Activated T-cell treated with anti-CD3 and anti-CD28 coated beads, Interleukin-2, amount 50 U/mL, for 24 hours (primary cell): ENCODE measurements at regions not wholly inside any gene's neighbourhood (a gene's known extent, or its start where the extent isn't known, plus 50 kb on each side); places are given as distances from the start of the nearest gene placed in this dataset.

Experiments used
- DNase-seq: peaks from one replicate; pipeline ENCODE4 v3.0.0-alpha.2; 2020
- H3K27ac Mint-ChIP-seq: 2 replicates; pipeline ENCODE4 v1.8.0; 2020; ENCODE audit warnings: mild to moderate bottlenecking, mixed read lengths
- H3K27me3 Mint-ChIP-seq: 2 replicates; pipeline ENCODE4 v1.8.0; 2020; ENCODE audit warnings: mixed read lengths
- H3K36me3 Mint-ChIP-seq: 2 replicates; pipeline ENCODE4 v1.8.0; 2020; ENCODE audit warnings: low read depth, mixed read lengths
- H3K4me1 Mint-ChIP-seq: 2 replicates; pipeline ENCODE4 v1.8.0; 2020; ENCODE audit warnings: low read depth, mixed read lengths
- H3K4me3 Mint-ChIP-seq: 2 replicates; pipeline ENCODE4 v1.8.0; 2020; ENCODE audit warnings: mild to moderate bottlenecking, moderate library complexity, mixed read lengths
- H3K9me3 Mint-ChIP-seq: 2 replicates; pipeline ENCODE4 v1.8.0; 2020; ENCODE audit warnings: mixed read lengths

DNA sequence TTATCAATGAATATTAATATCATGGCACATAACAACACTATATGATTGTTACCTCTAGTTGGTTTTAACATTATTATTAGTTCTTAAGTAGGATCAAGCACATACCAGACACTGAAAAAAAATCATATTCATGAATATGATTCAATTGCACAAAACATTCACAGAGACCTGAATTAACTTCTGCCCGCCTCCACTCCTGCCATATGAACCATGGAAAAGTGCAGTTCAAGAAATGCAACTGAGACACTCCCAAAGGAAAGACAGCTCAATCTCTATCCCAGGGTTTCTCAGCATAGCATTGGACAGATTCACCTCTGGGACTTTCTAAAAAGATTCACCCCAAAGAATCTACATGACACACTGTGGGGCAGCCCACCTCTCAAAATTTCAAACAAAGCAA, 103.5 kb upstream of the KCNIP4 start:
- no peak overlapping the region for H3K4me3 Mint-ChIP-seq
- no peaks in the 10 kb centered on the region for H3K36me3 Mint-ChIP-seq
- H3K4me1 Mint-ChIP-seq = no peaks in the 10 kb centered on the region
- H3K27ac Mint-ChIP-seq = no peak overlapping the region
- peaks cover 14% of the 10 kb centered on the region for H3K9me3 Mint-ChIP-seq
- DNase-seq = no peak
- H3K27me3 Mint-ChIP-seq = no peaks in the 10 kb centered on the region

GRCh38 chr4:22048323-22048722, 99.8 kb upstream of the KCNIP4 start:
- Mint-ChIP-seq H3K9me3 (peaks cover 10% of the 10 kb centered on the region), H3K36me3 (no peaks in the 10 kb centered on the region), H3K27ac (no peak overlapping the region), H3K4me3 (no peak overlapping the region), H3K27me3 (no peaks in the 10 kb centered on the region), H3K4me1 (no peaks in the 10 kb centered on the region)
- DNase-seq = no peak

DNA sequence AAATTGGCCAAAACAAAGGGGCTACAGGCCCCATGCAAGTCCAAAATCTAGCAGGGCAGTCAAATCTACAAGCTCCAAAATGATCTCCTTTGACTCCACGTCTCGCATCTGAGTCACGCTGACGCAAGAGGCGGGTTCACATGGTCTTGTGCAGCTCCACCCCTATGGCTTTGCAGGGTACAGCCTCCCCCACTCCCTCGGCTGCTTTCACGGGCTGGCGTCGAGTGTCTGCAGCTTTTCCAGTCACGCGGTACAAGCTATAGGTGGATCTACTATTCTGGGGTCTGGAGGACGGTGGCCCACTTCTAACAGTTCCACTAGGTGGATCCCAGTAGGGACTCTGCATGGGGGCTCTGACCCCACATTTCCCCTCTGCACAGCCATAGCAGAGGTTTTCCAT, 99.2 kb upstream of the KCNIP4 start:
- no peaks in the 10 kb centered on the region for H3K4me1 Mint-ChIP-seq

DNA sequence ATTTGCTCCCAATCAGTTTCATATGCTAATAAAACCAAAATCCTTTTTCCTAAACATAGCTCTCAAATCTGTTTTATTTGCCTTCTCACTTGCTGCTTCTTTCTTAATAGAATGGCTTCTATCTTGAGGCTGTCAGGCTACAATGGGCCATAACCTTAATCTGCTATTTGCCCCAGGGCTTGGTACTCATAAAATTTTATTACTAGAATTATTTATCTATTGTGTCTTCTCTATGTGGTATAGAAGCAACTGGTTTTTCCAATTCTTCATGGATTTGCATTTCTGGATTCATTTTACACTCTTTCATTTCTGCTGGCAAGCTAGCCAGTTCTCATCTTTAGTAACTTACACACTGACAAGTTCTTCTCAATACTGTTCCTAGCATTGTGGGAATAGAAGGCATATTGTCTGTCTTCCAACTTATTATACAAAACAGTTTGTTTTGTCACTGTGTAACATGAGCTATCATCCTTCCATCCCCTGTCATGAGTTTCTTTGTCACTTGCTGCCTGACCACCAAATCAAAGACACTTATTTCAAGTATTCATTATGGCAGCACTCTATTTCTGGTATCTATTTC, 96.6 kb upstream of the KCNIP4 start:
- Mint-ChIP-seq H3K9me3 (peaks cover 10% of the 10 kb centered on the region), H3K4me3 (no peak overlapping the region), H3K27ac (no peak overlapping the region), H3K36me3 (no peaks in the 10 kb centered on the region), H3K4me1 (no peaks in the 10 kb centered on the region), H3K27me3 (no peaks in the 10 kb centered on the region)
- no peak for DNase-seq

More for the DNA sequence above, 99.2 kb upstream of the KCNIP4 start:
- H3K36me3 Mint-ChIP-seq = no peaks in the 10 kb centered on the region
- H3K4me3 Mint-ChIP-seq = no peak overlapping the region
- no peak for DNase-seq
- no peak overlapping the region for H3K27ac Mint-ChIP-seq
- H3K9me3 Mint-ChIP-seq = peaks cover 10% of the 10 kb centered on the region
- no peaks in the 10 kb centered on the region for H3K27me3 Mint-ChIP-seq

DNA sequence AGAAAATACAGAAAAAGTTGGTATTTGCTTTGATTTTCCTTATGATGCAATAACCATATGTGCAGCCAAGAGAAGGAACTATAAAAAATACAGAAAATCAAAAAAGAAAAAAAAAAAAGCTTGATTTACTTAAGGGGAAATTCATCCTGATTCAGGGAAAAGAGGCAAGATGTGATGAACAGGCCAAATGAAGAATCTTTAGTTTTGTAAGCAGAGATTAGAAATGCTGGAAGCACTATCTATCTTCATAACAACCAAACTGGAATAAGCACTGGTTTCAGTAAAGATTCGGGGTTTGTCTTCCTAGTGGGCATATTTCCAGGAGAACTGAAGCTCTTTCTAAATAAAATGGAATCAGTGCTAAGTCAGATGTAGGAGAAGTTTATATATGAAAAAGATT, 82.9 kb upstream of the KCNIP4 start:
- Mint-ChIP-seq H3K36me3 (no peaks in the 10 kb centered on the region), H3K4me3 (no peak overlapping the region), H3K9me3 (peaks cover 12% of the 10 kb centered on the region), H3K27ac (no peak overlapping the region), H3K27me3 (no peaks in the 10 kb centered on the region), H3K4me1 (no peaks in the 10 kb centered on the region)
- DNase-seq = no peak

GRCh38 chr4:22030881-22031280, 82.3 kb upstream of the KCNIP4 start:
- no peaks in the 10 kb centered on the region for H3K27me3 Mint-ChIP-seq
- H3K36me3 Mint-ChIP-seq = no peaks in the 10 kb centered on the region
- no peak overlapping the region for H3K4me3 Mint-ChIP-seq
- H3K27ac Mint-ChIP-seq = no peak overlapping the region
- no peaks in the 10 kb centered on the region for H3K4me1 Mint-ChIP-seq
- no peak for DNase-seq
- peaks cover 9% of the 10 kb centered on the region for H3K9me3 Mint-ChIP-seq

GRCh38 chr4:22030307-22030706, 81.7 kb upstream of the KCNIP4 start:
- H3K4me1 Mint-ChIP-seq = no peaks in the 10 kb centered on the region
- no peaks in the 10 kb centered on the region for H3K36me3 Mint-ChIP-seq
- H3K9me3 Mint-ChIP-seq = peaks cover 9% of the 10 kb centered on the region

DNA sequence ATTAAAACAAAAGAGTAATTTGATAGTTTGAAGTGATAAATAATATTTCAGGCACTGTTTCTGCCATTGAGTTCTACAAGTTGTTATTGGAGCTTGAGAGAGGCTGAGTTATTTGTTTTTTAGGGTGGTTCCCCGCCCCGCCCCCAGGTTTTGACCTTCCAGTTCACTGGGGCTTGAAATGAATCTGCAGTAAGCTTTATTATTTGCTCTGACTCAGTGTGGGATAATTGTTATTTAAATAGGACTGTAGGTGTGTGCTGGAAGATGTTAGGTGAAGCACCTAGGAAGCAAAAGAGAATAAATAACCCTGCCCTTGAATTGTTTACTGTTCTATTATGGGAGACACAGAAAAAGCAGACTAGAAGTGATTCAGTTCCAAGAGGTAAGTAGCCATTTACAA, 81.2 kb upstream of the KCNIP4 start:
- Mint-ChIP-seq H3K9me3 (peaks cover 9% of the 10 kb centered on the region), H3K27ac (no peak overlapping the region), H3K4me1 (no peaks in the 10 kb centered on the region), H3K27me3 (no peaks in the 10 kb centered on the region), H3K4me3 (no peak overlapping the region), H3K36me3 (no peaks in the 10 kb centered on the region)
- DNase-seq = no peak

More at GRCh38 chr4:22030307-22030706, 81.7 kb upstream of the KCNIP4 start:
- no peaks in the 10 kb centered on the region for H3K27me3 Mint-ChIP-seq
- H3K27ac Mint-ChIP-seq = no peak overlapping the region
- DNase-seq = no peak
- H3K4me3 Mint-ChIP-seq = no peak overlapping the region

DNA sequence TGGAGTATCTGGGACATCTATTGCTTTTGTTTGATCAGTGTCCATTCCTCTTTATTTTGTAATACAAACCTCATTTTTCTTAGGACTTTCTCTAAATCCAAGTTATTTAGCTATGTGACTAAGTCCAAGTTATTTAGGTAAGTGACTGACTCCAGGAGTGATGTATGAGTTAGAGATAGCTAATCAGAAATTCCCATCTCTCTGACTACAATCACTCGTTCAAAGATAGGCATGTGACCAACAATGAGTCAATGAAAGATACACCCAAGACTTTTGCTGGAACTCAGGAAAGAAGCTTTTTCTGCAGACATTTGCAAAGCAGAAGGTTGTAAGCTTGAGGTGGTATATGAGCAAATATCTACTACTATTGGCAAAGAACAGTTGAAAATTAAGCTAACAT, 72.5 kb upstream of the KCNIP4 start:
- Mint-ChIP-seq H3K36me3 (no peaks in the 10 kb centered on the region), H3K27me3 (no peaks in the 10 kb centered on the region), H3K9me3 (peaks cover 6% of the 10 kb centered on the region)

GRCh38 chr4:22020129-22020528, 71.6 kb upstream of the KCNIP4 start:
- Mint-ChIP-seq H3K9me3 (peaks cover 6% of the 10 kb centered on the region), H3K36me3 (no peaks in the 10 kb centered on the region), H3K4me1 (no peaks in the 10 kb centered on the region), H3K4me3 (no peak overlapping the region), H3K27ac (no peak overlapping the region), H3K27me3 (no peaks in the 10 kb centered on the region)
- DNase-seq = no peak

More for the DNA sequence above, 72.5 kb upstream of the KCNIP4 start:
- no peak overlapping the region for H3K27ac Mint-ChIP-seq
- H3K4me1 Mint-ChIP-seq = no peaks in the 10 kb centered on the region
- no peak overlapping the region for H3K4me3 Mint-ChIP-seq
- DNase-seq = no peak

DNA sequence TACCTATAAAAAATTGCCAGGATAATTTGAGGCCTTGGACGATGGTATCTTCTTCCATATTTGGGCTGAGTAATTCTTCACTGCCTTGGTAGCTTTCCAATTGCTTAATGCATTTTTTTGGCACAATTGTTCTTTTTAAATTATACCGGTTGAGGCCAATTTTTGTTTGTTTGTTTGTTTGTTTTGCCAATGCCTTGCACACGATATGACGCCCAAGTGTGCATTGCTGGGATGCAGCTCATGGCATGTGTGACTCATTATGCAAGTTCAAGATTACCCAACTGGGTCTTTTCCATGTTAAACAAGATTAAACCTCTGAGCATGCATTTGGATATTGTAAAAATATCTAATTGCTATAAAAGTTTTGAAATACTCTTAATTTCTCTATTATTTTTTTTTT, 71.1 kb upstream of the KCNIP4 start:
- no peak overlapping the region for H3K27ac Mint-ChIP-seq
- no peaks in the 10 kb centered on the region for H3K27me3 Mint-ChIP-seq
- H3K9me3 Mint-ChIP-seq = peaks cover 6% of the 10 kb centered on the region
- no peak for DNase-seq
- no peaks in the 10 kb centered on the region for H3K36me3 Mint-ChIP-seq
- H3K4me3 Mint-ChIP-seq = no peak overlapping the region
- no peaks in the 10 kb centered on the region for H3K4me1 Mint-ChIP-seq

- Mint-ChIP-seq H3K9me3 (no peaks in the 10 kb centered on the region), H3K27ac (no peak overlapping the region), H3K4me1 (no peaks in the 10 kb centered on the region), H3K4me3 (no peak overlapping the region), H3K27me3 (no peaks in the 10 kb centered on the region), H3K36me3 (no peaks in the 10 kb centered on the region)
- no peak for DNase-seq
Observed at GRCh38 chr4:22014222-22014741, 65.7 kb upstream of the KCNIP4 start.

DNA sequence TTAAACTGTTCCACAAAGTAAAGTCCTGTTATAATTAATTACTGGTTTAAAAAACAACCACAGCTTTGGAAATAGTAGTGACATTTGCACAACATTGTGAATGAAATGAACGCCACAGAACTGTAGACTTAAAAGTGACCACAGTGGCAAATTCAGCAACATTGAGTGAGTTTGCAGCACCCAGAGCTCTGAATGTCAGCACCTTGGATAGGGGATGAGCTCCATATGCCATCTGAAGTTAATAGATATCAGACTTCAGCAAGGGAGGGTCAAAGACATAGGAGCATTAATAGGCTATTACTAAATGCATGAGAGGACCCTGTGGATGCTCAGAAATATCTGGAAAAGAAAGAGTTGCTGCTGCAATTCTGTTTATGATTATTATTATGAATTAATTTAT, 55.3 kb upstream of the KCNIP4 start:
- H3K4me3 Mint-ChIP-seq = no peak overlapping the region
- no peaks in the 10 kb centered on the region for H3K4me1 Mint-ChIP-seq
- no peak overlapping the region for H3K27ac Mint-ChIP-seq
- DNase-seq = no peak
- no peaks in the 10 kb centered on the region for H3K36me3 Mint-ChIP-seq
- H3K9me3 Mint-ChIP-seq = peaks cover 8% of the 10 kb centered on the region
- H3K27me3 Mint-ChIP-seq = no peaks in the 10 kb centered on the region
